ENCODE measurements at regions not wholly inside any gene's neighbourhood (a gene's known extent, or its start where the extent isn't known, plus 50 kb on each side); places are given as distances from the start of the nearest gene placed in this dataset.

GRCh38 chr2:36169843-36170242 is 185.7 kb upstream of the CRIM1 start:
- TF ChIP-seq CTCF (IDR thresholded peaks at IDR 0.05; ENCODE audit: insufficient read depth, low read length) = no peak
- peak; percentile 79 for TF ChIP-seq REST (IDR thresholded peaks at IDR 0.05; ENCODE audit: insufficient replicate concordance, low read depth)
- TF ChIP-seq POLR2AphosphoS5 (IDR thresholded peaks at IDR 0.05; ENCODE audit: low read depth) = no peak
- TF ChIP-seq SPI1 (IDR thresholded peaks at IDR 0.05; ENCODE audit: borderline replicate concordance, low read depth) = no peak

All from HL-60 (cell line).